GM12872 (cell line): ENCODE measurements at regions not wholly inside any gene's neighbourhood (a gene's known extent, or its start where the extent isn't known, plus 50 kb on each side); places are given as distances from the start of the nearest gene placed in this dataset.

ENCODE experiments used
- CTCF ChIP-seq: IDR thresholded peaks from 3 replicates; pipeline ENCODE4 v1.5.1; 2011; ENCODE audit warnings: low read depth, mild to moderate bottlenecking, low read length, moderate library complexity; ENCODE audit not compliant: insufficient read depth

DNA sequence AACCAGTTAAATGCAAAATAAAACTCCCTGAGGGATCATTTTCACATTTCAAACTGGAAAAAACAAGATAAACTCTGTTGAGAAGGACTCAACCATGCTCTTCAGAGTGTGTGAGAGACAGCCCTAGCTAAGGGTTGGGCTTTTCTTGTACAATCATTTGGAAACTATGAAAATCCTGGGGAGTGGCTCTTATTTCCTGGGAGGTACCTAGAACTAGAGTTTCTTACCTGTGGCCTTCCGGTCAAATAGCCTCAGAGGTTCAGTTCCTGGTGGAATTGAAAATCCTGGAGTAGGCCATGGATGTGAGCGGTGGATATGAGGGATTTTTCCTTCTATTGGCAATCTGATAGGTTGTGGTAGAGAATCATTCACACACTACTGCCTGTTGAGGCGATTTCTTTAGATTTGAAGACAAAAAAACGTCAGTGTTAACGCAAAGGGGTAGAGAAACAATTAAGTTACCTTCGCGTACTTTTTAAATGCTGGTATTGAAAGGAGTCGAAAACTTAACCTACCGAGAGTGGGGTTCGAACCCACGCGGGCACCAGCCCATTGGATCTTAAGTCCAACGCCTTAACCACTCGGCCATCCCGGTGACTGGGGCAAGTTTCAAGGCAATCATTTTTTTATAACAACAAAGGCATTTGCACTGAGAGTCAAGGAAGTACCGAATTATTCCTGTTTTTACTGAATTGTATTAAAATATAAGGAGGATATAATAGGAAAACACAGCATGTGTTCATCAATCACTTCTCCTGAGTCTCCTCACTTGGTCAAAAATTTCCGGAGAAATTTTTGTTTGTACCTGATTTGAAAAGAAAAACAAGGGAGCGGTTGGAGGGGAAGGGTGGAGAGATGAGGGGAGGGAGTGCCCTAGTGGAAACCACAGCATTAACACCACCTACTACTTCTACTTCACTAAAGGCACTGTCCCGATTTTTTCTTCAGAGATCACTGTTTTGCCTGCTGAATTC is 191.3 kb downstream of the OR2B2 start:
- no peak for TF ChIP-seq CTCF

- TF ChIP-seq CTCF: no peak
Measured at GRCh38 chr6:27706431-27706830, 205.8 kb downstream of the OR2B2 start.

DNA sequence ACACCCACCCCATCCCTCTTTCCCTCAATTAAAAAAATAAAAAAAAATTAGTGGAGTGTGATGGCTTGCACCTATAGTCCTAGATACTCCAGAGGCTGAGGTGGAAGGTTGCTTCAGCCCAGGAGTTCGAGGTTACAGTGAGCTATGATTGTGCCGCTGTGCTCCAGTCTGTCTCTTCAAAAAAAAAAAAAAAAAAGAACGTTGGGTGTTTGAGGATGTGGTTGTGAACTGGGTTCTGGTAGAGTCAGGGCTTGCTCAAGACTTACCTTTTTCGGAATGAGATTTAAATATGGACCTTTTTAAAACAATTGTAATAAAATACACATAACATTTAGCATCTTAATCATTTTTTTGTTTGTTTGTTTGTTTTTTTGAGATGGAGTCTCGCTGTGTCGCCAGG is 211.9 kb downstream of the OR2B2 start:
- no peak for TF ChIP-seq CTCF

DNA sequence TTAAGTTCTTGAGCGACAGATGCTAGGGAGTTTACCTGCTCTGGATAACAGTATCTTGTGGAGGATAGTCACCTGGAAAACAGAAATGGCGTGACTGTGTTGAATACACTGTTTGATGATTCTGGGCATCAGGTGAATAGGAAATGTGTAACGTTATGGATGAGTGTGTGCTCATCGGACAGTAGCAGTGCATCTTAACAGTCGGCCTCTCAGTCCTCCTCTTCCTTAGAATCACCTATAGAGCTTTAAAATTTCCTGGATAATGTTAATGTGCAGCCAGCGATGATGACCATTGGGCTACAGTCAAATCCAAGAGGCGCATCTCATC is 217.7 kb downstream of the OR2B2 start:
- no peak for TF ChIP-seq CTCF

DNA sequence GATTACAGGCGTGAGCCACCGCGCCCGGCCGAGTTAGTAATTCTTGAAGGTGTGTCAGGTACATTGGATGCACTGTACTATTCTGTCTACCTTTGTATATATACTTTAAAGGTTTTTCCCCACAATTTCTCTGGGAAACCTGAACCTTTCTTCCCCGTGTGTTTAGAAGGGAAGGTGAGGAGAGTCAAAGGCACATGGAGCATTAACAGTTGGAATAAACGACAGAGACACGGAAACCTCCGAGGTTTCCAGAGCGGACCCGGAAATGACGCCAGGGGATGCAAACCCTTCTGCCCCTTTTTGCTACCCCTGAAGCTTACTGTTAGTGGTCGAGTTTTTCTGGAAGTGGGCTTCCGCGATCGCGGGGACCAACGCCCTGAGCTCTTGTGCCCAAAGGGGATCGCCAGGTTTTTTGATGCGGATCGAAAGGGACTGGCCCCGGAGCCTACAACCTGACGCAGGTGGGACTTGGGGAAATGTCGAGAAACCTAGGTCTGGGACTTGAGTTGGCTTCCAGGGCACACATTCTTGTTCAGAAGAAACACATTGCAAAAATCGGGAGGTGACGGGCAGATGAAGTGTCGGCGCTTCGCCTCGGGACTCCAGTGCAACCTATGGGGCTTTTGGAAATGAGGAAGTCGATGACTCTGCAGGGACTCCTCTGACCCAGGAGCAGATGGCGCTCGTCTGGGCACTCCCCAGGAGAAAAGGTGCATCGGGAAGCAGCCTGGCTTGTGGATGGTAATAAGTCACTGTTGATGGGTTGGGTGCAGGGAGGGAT is 218.2 kb downstream of the OR2B2 start:
- no peak for TF ChIP-seq CTCF

DNA sequence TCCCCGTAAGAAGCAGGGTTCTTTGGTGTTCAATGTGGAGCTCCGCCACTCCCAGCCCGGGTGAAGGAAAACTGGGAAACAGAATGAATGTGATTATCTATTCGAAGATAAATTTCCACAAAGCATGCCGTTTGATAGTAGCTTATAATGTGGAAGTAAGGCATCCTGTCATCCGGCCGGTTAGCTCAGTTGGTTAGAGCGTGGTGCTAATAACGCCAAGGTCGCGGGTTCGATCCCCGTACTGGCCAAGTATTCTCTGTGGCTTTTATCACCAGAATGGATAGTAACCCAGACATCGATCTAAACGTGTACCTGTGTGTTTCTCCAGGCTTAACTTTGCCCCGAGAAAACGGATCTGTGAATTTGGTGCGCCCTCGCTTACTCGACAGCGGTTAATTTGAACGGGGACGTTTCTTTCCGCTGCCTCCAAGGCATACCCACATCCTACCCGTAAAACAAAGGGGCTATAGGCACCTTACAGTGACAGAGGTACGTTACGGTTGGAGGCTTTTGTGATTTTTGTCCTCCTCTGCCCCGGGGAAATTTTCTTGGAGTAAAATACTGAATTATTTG is 215.2 kb upstream of the ZNF184 start:
- TF ChIP-seq CTCF: no peak
